DMS53 (cell line): ENCODE measurements at regions not wholly inside any gene's neighbourhood (a gene's known extent, or its start where the extent isn't known, plus 50 kb on each side); places are given as distances from the start of the nearest gene placed in this dataset.

Experiments
- DNase-seq: peaks from one replicate; lab custom pipeline; 2025; lab: John Stamatoyannopoulos, UW

GRCh38 chr17:77684803-77685798, 273.4 kb upstream of the TNRC6C start:
- no peak for DNase-seq

GRCh38 chr17:77685881-77686486, 272.5 kb upstream of the TNRC6C start:
- DNase-seq = no peak

GRCh38 chr17:77686903-77687302, 271.6 kb upstream of the TNRC6C start:
- DNase-seq = no peak

DNA sequence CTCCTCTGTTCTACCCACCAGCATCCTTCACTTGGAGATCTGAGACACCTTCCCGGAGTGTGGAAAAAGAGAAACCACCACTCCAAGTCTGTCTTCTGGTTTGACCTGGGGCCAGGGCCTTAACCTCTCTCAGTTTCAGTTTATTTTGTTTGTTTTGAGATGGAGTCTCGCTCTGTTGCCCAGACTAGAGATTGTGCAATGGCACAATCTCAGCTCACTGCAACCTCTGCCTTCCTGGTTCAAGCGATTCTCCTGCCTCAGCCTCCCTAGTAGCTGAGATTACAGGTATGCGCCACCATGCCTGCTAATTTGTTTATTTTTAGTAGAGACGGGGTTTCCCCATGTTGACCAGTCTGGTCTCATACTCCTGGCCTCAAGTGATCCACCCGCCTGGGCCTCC, 271.1 kb upstream of the TNRC6C start:
- DNase-seq = no peak

- no peak for DNase-seq
These were observed 270.6 kb upstream of the TNRC6C start for GRCh38 chr17:77687921-77688320.

- no peak for DNase-seq
These were observed 270.1 kb upstream of the TNRC6C start for GRCh38 chr17:77688369-77688768.

DNA sequence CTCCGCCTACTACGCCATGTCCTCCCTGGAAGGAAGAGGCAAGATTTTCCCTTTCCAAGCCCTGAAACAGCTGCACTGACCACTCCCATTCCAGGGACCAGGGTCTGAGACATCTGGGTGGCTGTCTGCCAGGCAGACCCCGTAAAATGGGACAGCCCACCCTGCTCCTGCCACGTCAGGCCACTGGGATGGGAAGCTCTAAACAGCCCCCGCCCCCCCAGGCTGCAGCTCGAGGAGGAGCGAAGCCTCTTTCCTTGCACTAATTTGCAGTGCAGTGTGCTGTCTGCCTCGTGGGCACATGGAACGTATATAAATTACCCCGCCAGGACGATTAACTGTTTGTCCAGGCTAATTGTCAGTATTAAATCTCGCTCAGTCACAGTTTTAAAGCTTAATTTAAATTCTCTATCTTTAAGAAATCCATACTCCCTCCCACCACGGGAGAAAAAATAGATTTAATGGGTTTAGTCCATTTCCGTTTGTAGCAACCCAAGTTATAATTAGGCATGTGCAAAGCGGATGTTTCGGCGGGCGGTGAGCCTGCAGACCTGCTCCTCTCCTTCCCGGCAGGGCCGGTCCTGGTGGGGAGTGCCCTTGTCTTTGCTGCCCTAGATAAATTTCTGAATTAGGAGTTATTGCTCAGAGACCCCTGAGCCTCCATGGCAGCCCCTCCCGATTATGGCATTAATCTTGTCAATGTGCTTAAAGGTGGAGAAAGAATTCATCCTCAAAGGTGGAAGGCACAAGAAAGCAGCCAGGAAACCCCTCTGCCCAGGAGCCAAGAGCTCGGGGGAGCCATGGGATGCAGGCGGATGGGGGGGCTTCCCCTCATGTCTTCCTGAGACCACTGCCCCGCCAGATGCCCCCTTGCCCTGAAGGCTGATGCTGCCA, 268.0 kb upstream of the TNRC6C start:
- no peak for DNase-seq

GRCh38 chr17:77691216-77692085, 267.1 kb upstream of the TNRC6C start:
- no peak for DNase-seq

DNA sequence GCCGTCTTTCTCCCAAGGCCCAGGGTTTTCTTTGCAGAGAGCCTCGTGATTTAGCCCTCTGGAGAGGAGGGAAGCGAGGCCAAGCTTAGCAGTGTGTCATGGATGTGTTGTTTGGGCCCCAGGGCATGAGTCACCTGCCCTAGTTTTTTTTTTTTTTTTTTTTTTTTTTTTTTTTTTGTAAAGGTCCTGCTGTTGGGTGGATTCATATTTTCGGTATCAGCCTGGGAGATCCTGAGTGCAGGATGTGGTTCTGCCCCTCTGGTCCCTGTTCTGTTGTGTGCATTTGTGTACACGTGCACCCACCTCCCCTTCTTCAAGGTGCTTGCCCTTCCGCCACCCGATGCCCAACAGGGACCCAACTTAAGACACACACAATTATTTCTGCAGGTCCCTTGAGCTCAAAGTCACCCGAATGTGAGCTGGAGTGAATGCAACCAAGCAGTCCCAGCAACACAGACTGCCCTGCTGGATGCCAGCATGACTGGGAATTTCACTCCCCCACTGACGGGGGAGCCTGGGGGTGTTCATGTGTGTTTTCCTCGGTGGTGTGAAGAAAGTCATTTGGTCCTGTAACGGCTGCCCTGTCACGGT, 265.8 kb upstream of the TNRC6C start:
- DNase-seq = no peak

- DNase-seq = no peak
These were observed 265.2 kb upstream of the TNRC6C start for GRCh38 chr17:77693301-77693700.

DNA sequence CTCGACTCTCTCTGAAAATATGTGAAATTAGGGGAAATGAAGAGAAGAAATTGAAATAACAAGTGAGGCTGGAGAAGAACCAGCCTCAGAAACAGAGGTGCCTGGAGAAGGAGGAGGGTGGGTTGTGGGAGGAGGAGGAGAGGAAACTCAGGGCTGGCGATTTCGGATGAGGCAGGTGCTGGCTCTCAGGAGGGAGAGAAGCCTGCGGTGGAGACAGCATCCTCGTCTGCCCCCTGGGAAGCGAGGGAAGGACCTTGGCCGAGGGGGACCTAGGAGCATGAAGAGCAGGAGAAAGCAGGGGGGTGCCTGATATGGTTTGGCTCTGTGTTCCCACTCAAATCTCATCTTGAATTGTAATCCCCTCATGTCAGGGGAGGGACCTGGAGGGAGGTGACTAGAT, 264.7 kb upstream of the TNRC6C start:
- DNase-seq = no peak

- DNase-seq = no peak
These were observed 263.8 kb upstream of the TNRC6C start for GRCh38 chr17:77694391-77695363.

DNA sequence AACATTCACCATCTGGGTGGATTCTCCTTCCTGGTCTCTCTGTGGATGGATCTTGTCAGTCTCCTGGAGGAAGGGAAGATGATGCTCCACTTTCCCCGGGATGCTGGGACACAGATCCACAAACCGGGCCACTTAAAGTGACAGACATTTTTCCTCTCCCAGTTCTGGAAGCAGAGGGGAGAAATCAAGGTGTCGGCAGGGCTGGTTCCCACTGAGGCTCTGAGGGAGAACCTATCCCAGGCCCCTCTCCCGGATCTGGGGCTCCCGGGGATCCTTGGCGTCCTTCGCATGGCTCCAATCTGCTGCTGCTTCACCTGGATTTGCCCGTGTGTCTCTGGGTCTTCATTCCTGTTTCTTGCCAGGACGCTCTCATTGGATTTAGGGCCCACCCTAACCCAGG, 263.1 kb upstream of the TNRC6C start:
- DNase-seq = no peak

DNA sequence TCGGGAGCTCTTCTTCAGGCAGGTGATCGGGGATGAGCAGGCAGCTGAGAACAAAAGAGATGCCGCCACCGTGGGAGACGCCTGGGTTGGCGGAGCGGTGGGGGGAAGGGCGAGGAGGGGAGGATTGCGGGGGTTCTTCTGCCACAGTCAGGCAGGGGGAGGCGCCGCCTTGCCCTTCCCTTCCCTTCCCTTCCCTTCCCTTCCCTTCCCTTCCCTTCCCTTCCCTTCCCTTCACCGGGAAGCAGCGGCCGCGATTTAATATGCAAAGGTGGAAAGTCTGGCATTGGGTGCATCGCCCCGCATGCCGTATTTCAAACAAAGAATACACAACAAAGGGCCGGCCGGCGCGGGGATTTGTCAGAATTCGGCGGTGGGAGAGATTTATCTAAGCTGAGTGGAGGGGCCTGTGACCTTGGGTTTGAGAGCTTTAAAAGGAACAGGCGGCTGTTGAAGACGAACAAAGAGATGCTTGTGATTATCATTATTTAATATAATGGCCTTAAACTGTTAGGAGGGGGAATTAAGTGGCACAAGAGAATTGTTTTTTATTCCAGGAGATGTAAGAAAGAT, 262.3 kb upstream of the TNRC6C start:
- no peak for DNase-seq

- no peak for DNase-seq
These were observed 261.6 kb upstream of the TNRC6C start for GRCh38 chr17:77696721-77697460.

- DNase-seq = no peak
These were observed 260.8 kb upstream of the TNRC6C start for GRCh38 chr17:77697480-77698400.

- no peak for DNase-seq
These were observed 259.4 kb upstream of the TNRC6C start for GRCh38 chr17:77698903-77699623.
